Heart left ventricle (tissue), 13 donors: ENCODE measurements at regions not wholly inside any gene's neighbourhood (a gene's known extent, or its start where the extent isn't known, plus 50 kb on each side); places are given as distances from the start of the nearest gene placed in this dataset.

Source experiments
- CTCF ChIP-seq, 12 donors: fragments of 200-600 bp; sonication (generic) in 4 of 12; IDR thresholded peaks; one replicate each; pipeline versions ENCODE4 v1.5.0 to v1.8.0; 2018 to 2022; ENCODE audit warnings: antibody characterized with exemption in 12 of 12, mild to moderate bottlenecking in 5 of 12
- POLR2A ChIP-seq, 2 donors: fragments of 450-650 bp; IDR thresholded peaks; one replicate each; pipeline ENCODE4 v1.6.1; 2017; ENCODE audit warnings: antibody characterized with exemption in 2 of 2, mild to moderate bottlenecking in 2 of 2, moderate library complexity in 2 of 2
- donor health status: ischemic (EF 13 %, LVEDD 7.1; RV severe dilation, severe dysfunction).
- donor health status: DM: no; HTN: yes; CAD: no.
- donor health status: DM: no; HTN: no; CAD: no.
- donor health status: ischemic (EF 25% LVEDD 6.9; RV normal size, moderate dysfunction).
- donor health status: ischemic (EF 25% LVEDD 5.7; RV mildly dilated, moderate dysfunction).
- donor health status: ischemic (EF 35%, LVEDD 5.7; RV mildly dilated, moderate dysfunction).
- donor health status: nonischemic (EF 11% LVEDD 7.7; RV severe dilation, severe dysfunction).
- donor health status: DM: yes; HTN: yes; CAD: no.
- donor health status: PGD.
- donor health status: ischemic (EF 29% LVEDD 5.4; RV normal size, mild dysfunction).
- donor health status: nonischemic (EF 23%, LVEDD 6.1; RV moderate dilation, normal function).

- TF ChIP-seq CTCF (IDR thresholded peaks at IDR 0.05): no peak
- TF ChIP-seq POLR2A (IDR thresholded peaks at IDR 0.05): no peak
Observed at GRCh38 chr18:1273469-1273868, 368.8 kb downstream of the ADCYAP1 start.
